ENCODE measurements at regions not wholly inside any gene's neighbourhood (a gene's known extent, or its start where the extent isn't known, plus 50 kb on each side); places are given as distances from the start of the nearest gene placed in this dataset.

- Mint-ChIP-seq H3K9me3 (ENCODE audit: unreplicated experiment) (no peaks in the 10 kb centered on the region), H3K4me1 (ENCODE audit: unreplicated experiment) (peaks cover 7% of the 10 kb centered on the region), H3K4me3 (ENCODE audit: unreplicated experiment) (no peak overlapping the region), H3K27ac (ENCODE audit: unreplicated experiment) (no peak overlapping the region), H3K27me3 (ENCODE audit: unreplicated experiment) (no peaks in the 10 kb centered on the region), H3K36me3 (ENCODE audit: low read depth, unreplicated experiment) (no peaks in the 10 kb centered on the region)
- no peak for TF ChIP-seq CTCF (IDR thresholded peaks at IDR 0.05; ENCODE audit: unreplicated experiment)
- no peak for DNase-seq (ENCODE audit: low spot score)
Measured at GRCh38 chr21:16279731-16280581, 550.2 kb downstream of the USP25 start.

GRCh38 chr21:16280686-16281091 is 550.9 kb downstream of the USP25 start:
- Mint-ChIP-seq H3K4me3 (ENCODE audit: unreplicated experiment) (no peak overlapping the region), H3K36me3 (ENCODE audit: low read depth, unreplicated experiment) (no peaks in the 10 kb centered on the region), H3K27ac (ENCODE audit: unreplicated experiment) (peak overlapping the region; percentile 64), H3K9me3 (ENCODE audit: unreplicated experiment) (no peaks in the 10 kb centered on the region), H3K4me1 (ENCODE audit: unreplicated experiment) (peaks cover 7% of the 10 kb centered on the region), H3K27me3 (ENCODE audit: unreplicated experiment) (no peaks in the 10 kb centered on the region)
- DNase-seq (ENCODE audit: low spot score): no peak
- no peak for TF ChIP-seq CTCF (IDR thresholded peaks at IDR 0.05; ENCODE audit: unreplicated experiment)

- TF ChIP-seq CTCF (IDR thresholded peaks at IDR 0.05; ENCODE audit: unreplicated experiment): no peak
- Mint-ChIP-seq H3K4me3 (ENCODE audit: unreplicated experiment) (no peak overlapping the region), H3K36me3 (ENCODE audit: low read depth, unreplicated experiment) (no peaks in the 10 kb centered on the region), H3K27ac (ENCODE audit: unreplicated experiment) (no peak overlapping the region), H3K9me3 (ENCODE audit: unreplicated experiment) (no peaks in the 10 kb centered on the region), H3K4me1 (ENCODE audit: unreplicated experiment) (peaks cover 7% of the 10 kb centered on the region), H3K27me3 (ENCODE audit: unreplicated experiment) (no peaks in the 10 kb centered on the region)
- no peak for DNase-seq (ENCODE audit: low spot score)
Measured at GRCh38 chr21:16283516-16283915, 553.7 kb downstream of the USP25 start.

GRCh38 chr21:16285605-16286126 is 555.9 kb downstream of the USP25 start:
- no peak overlapping the region for H3K4me3 Mint-ChIP-seq (ENCODE audit: unreplicated experiment)
- no peak overlapping the region for H3K27ac Mint-ChIP-seq (ENCODE audit: unreplicated experiment)
- no peak for TF ChIP-seq CTCF (IDR thresholded peaks at IDR 0.05; ENCODE audit: unreplicated experiment)
- no peak for DNase-seq (ENCODE audit: low spot score)
- H3K9me3 Mint-ChIP-seq (ENCODE audit: unreplicated experiment): no peaks in the 10 kb centered on the region
- no peaks in the 10 kb centered on the region for H3K27me3 Mint-ChIP-seq (ENCODE audit: unreplicated experiment)
- H3K4me1 Mint-ChIP-seq (ENCODE audit: unreplicated experiment): no peaks in the 10 kb centered on the region
- no peaks in the 10 kb centered on the region for H3K36me3 Mint-ChIP-seq (ENCODE audit: low read depth, unreplicated experiment)

GRCh38 chr21:16287046-16287445 is 557.3 kb downstream of the USP25 start:
- H3K4me3 Mint-ChIP-seq (ENCODE audit: unreplicated experiment): no peak overlapping the region
- no peaks in the 10 kb centered on the region for H3K4me1 Mint-ChIP-seq (ENCODE audit: unreplicated experiment)
- H3K27ac Mint-ChIP-seq (ENCODE audit: unreplicated experiment): no peak overlapping the region
- H3K27me3 Mint-ChIP-seq (ENCODE audit: unreplicated experiment): no peaks in the 10 kb centered on the region
- no peaks in the 10 kb centered on the region for H3K9me3 Mint-ChIP-seq (ENCODE audit: unreplicated experiment)
- no peak for DNase-seq (ENCODE audit: low spot score)
- TF ChIP-seq CTCF (IDR thresholded peaks at IDR 0.05; ENCODE audit: unreplicated experiment): no peak
- H3K36me3 Mint-ChIP-seq (ENCODE audit: low read depth, unreplicated experiment): no peaks in the 10 kb centered on the region
